ENCODE measurements at regions not wholly inside any gene's neighbourhood (a gene's known extent, or its start where the extent isn't known, plus 50 kb on each side); places are given as distances from the start of the nearest gene placed in this dataset.

GRCh38 chr6:168873278-168874190, 380.1 kb downstream of the THBS2 start:
- TF ChIP-seq, protein P1, sequence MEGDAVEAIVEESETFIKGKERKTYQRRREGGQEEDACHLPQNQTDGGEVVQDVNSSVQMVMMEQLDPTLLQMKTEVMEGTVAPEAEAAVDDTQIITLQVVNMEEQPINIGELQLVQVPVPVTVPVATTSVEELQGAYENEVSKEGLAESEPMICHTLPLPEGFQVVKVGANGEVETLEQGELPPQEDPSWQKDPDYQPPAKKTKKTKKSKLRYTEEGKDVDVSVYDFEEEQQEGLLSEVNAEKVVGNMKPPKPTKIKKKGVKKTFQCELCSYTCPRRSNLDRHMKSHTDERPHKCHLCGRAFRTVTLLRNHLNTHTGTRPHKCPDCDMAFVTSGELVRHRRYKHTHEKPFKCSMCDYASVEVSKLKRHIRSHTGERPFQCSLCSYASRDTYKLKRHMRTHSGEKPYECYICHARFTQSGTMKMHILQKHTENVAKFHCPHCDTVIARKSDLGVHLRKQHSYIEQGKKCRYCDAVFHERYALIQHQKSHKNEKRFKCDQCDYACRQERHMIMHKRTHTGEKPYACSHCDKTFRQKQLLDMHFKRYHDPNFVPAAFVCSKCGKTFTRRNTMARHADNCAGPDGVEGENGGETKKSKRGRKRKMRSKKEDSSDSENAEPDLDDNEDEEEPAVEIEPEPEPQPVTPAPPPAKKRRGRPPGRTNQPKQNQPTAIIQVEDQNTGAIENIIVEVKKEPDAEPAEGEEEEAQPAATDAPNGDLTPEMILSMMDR (conservative IDR thresholded peaks at IDR 0.05 in 1 of 2, IDR thresholded peaks at IDR 0.05 in 1 of 2; ENCODE audit: extremely low read depth in 1 of 2, insufficient read depth in 1 of 2, low read depth in 1 of 2, low read length in 2 of 2) = no peak
- TF ChIP-seq EZH2 (IDR thresholded peaks at IDR 0.05; ENCODE audit: borderline replicate concordance, low read length) = no peak

All from mammary epithelial cell (primary cell).